Rectal smooth muscle tissue (tissue), 1 donor: ENCODE measurements at regions not wholly inside any gene's neighbourhood (a gene's known extent, or its start where the extent isn't known, plus 50 kb on each side); places are given as distances from the start of the nearest gene placed in this dataset.

Experiments
- H3K27ac ChIP-seq: one replicate; pipeline ENCODE4 v1.7.0; 2013; ENCODE audit warnings: low read depth, low read length, inconsistent platforms
- H3K27me3 ChIP-seq: one replicate; pipeline ENCODE4 v1.7.0; 2013; ENCODE audit warnings: low read length; ENCODE audit not compliant: control insufficient read depth, insufficient read depth
- H3K36me3 ChIP-seq: one replicate; pipeline ENCODE4 v1.7.0; 2013; ENCODE audit warnings: low read length; ENCODE audit not compliant: control insufficient read depth, insufficient read depth
- H3K4me1 ChIP-seq: one replicate; pipeline ENCODE4 v1.7.0; 2013; ENCODE audit warnings: low read length; ENCODE audit not compliant: control insufficient read depth, insufficient read depth
- H3K4me3 ChIP-seq: one replicate; pipeline ENCODE4 v1.7.0; 2013; ENCODE audit warnings: low read length
- H3K9ac ChIP-seq: one replicate; pipeline ENCODE4 v1.7.0; 2013; ENCODE audit warnings: low read length

DNA sequence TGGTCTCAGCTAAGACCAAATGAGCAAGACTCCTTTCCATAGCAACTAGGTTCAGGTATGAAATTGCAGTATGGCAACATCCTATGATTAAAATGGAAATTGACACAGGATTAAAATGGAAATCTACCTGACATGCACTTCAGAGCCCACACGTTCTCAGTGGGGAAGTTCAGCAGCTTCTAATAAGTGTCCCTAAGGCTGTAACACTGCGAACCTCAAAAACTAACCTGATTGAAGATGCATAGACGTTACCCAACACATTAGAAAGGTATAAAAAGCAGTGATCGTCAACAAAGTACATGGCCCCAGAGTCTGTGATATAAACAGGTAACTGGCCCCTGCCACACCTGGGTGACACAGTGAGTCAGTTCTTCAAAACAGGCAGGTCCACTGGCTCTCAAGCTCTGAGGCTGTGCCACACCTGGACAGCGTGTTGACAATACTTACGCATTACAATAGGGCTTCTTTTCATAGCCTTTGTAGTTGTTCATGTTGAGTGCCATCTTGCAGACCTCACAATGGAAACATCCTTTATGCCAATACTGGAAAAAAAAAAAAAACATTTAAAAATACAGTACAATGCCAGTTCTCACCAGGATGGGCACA, 274.9 kb upstream of the NEBL start:
- Histone ChIP-seq H3K9ac (no peak overlapping the region), H3K4me1 (no peaks in the 10 kb centered on the region), H3K27me3 (peaks cover 3% of the 10 kb centered on the region), H3K27ac (no peak overlapping the region), H3K36me3 (no peaks in the 10 kb centered on the region), H3K4me3 (no peak overlapping the region)

DNA sequence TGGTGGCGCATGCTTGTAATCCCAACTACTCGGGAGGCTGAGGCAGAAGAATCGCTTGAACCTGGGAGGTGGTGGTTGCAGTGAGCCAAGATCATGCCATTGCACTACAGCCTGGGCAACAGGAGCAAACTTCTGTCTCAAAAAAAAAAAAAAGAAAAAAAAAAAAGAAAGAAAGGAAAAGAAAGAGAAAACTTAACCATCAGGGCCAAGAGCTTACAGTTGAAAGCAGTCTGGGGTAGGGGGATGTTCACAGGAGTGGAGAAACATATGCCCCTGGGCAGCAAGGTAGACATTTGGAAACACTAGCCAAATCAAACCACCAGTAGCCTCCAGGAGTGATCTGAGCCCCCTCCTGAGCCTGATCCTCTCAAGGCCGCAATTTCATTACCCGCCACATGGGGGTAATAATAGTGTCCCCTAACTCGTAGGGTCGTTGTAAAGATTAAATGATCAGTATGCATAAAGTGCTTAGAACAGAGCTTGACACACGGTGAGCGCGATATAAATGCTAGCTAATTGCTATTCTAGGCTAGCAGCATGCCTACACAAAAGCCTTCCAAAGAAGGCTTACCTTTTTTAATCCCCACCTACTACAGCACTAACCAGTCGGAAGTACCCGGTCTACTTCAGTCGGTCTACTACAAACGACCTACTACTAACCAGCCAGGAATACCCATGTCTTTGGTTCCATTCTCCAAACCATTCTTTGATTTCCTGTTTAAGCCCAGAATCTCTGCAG, 274.3 kb upstream of the NEBL start:
- H3K27ac ChIP-seq: no peak overlapping the region
- no peak overlapping the region for H3K4me3 ChIP-seq
- H3K27me3 ChIP-seq: peaks cover 3% of the 10 kb centered on the region
- no peak overlapping the region for H3K9ac ChIP-seq
- H3K36me3 ChIP-seq: no peaks in the 10 kb centered on the region
- H3K4me1 ChIP-seq: no peaks in the 10 kb centered on the region

DNA sequence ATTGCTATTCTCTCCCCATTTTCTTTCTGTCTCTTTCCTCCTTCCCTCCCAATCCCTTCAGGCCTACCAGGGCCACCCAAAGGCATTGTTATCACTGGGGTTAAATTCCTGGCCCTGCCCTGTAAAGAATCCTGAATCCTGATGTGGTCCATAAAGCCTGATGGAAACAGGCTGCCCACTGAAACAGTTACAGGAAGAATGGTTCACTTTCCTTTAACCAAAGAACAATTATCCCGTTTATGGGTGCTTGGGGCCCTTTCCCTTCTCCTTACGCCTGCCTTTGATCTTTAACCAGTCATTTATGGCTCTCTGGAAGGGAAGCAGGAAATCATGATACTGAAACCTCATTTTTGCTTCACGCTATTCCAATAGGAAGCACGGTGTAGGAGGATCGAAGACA, 273.1 kb upstream of the NEBL start:
- no peak overlapping the region for H3K27ac ChIP-seq
- H3K9ac ChIP-seq: no peak overlapping the region
- H3K27me3 ChIP-seq: peaks cover 3% of the 10 kb centered on the region
- no peaks in the 10 kb centered on the region for H3K4me1 ChIP-seq
- H3K36me3 ChIP-seq: no peaks in the 10 kb centered on the region
- no peak overlapping the region for H3K4me3 ChIP-seq

DNA sequence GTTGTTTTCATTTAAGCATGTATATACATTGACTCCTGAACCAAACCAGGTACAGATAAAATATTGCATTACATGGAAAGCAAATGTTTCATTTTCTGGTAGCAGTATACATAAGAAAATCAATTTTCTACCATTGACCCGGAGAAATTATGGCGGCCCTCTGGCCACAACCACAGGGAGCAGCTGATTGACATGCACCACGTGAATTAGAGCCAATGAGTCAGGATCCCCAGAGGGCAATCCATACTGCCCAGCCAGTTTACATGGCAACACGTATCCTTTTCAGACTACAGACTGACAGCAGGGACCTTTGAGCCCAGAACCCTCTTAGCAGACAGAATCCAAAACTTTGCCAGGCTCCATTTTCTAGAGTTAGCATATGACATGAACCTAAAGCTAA, 272.2 kb upstream of the NEBL start:
- Histone ChIP-seq H3K4me3 (no peak overlapping the region), H3K27me3 (peaks cover 3% of the 10 kb centered on the region), H3K9ac (no peak overlapping the region), H3K36me3 (no peaks in the 10 kb centered on the region), H3K27ac (no peak overlapping the region), H3K4me1 (no peaks in the 10 kb centered on the region)

DNA sequence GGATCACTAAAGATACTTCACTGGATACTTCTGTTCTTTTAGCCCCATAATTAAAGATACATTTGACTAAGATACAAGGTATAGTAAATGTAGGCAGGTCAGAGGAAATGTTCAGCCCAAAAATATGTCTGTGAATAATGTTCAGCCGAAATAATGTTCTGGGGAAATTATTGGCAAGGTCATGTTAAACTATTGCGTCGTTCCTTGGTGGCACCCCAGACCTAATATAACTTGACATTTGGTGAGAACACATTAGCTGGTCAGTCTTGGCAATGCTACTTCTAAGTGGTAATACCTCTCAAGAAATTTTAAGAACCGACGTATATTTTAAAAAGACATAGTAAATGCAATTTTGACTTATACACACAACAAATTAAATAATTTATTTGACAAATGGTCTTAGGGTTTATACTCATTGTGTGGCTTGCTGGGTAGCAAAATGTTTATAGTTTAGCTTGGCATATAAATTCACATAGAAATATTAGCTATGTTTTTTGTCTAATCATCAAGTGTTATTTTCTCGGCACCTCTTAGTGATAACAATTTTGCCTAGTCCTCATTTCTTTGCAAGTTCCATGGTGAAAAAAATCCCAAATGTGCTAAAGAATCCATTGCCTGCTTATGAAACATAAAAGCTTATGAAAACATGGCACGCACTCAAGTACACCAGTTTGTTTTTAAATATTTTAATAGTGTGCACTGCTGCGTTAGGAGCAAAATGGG, 270.3 kb upstream of the NEBL start:
- Histone ChIP-seq H3K4me1 (no peaks in the 10 kb centered on the region), H3K9ac (no peak overlapping the region), H3K4me3 (no peak overlapping the region), H3K36me3 (no peaks in the 10 kb centered on the region), H3K27me3 (no peaks in the 10 kb centered on the region), H3K27ac (no peak overlapping the region)

DNA sequence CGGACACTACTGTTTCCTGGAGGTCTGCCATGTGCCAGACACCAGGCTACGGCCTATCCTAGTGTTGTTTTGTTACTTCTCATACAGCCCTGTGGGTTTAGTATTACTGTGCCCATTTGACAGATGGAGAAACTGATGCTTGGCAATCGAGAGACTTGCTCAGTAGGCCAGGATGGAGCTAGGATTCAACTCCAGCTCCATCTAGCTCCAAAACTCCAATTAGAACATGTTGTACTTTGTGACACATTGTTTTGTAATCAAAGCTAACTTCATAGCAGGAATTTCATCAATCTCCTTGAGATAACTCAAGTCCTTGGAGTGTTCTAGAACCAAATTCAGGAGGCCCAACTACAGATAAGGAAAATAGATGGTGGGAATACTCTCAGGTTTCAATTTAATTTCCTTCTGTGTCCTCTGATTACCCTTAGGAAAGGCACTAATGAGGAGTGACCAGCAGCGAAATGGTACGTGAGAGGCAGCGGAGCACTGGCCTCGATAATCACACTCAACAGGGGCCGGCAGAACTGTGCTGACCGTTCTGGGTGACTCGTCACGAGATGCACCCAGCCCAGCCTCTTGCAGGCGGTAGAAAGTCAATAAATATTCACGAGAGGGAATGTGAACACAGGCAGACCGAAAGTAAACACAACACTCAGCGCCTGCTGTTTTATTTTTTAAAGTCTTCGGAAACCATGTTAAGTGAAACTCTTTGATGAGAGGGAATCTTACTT, 269.6 kb upstream of the NEBL start:
- no peaks in the 10 kb centered on the region for H3K4me1 ChIP-seq
- H3K9ac ChIP-seq: no peak overlapping the region
- no peak overlapping the region for H3K4me3 ChIP-seq
- H3K27me3 ChIP-seq: no peaks in the 10 kb centered on the region
- H3K27ac ChIP-seq: no peak overlapping the region
- no peaks in the 10 kb centered on the region for H3K36me3 ChIP-seq

DNA sequence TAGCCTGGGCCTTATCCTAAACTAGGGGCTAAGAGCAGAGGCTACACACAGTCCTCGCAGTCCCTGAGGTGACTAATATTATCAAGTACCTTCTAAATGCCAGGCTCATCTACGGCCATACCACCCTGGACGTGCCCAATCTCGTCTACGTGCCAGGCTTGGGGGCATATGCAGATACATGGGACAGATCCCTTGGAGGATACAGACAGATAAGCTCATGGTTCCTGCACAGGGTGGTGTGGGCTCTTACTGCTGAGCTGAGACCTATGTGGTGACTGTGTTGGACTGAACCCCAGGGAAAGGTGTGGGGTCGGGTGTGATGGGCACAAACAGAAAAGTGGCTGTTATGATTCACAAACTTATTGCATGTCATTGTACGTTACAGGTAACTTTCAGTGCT, 268.4 kb upstream of the NEBL start:
- H3K4me3 ChIP-seq: no peak overlapping the region
- no peaks in the 10 kb centered on the region for H3K36me3 ChIP-seq
- no peak overlapping the region for H3K9ac ChIP-seq

DNA sequence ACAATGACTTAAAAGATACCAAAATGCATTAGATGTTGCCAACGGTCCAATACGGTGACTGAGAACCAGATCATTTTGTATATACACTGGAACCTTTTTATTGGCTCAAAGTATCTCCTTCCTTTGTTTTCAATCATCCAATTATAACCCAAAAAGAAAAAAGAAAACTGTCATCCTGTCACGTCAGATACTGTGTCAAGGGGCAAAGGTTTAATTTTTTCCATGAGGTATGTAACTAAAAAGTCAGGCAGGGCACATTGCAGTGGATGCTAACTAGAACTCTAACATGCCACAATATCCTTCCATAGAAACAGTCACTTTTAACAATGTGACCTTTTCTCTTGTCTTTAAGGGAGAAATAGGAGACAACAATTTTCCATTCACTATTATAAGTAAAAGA, 267.6 kb upstream of the NEBL start:
- no peak overlapping the region for H3K9ac ChIP-seq
- no peak overlapping the region for H3K27ac ChIP-seq
- no peaks in the 10 kb centered on the region for H3K27me3 ChIP-seq
- no peaks in the 10 kb centered on the region for H3K4me1 ChIP-seq
- no peak overlapping the region for H3K4me3 ChIP-seq
- no peaks in the 10 kb centered on the region for H3K36me3 ChIP-seq

More for the DNA sequence above, 268.4 kb upstream of the NEBL start:
- Histone ChIP-seq H3K27ac (no peak overlapping the region), H3K27me3 (no peaks in the 10 kb centered on the region), H3K4me1 (no peaks in the 10 kb centered on the region)

DNA sequence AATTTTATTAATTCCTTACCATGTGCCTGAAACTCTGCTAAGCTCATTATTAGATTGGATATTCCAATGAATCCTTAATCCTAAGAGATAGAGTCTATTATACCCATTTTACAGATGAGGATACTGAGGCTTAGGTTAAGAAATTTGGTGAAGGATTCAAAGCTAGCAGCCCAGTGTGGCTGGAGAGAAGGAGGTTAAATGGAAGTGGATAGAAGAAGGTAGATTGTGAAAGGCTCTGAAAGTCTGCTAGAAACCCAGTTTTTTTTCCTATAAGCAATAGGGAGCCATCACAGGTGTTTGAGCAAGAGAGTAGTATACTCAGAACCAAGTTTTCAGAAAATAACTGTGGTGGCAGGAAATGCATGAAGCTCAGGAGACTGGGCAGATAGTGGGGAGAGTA, 265.8 kb upstream of the NEBL start:
- Histone ChIP-seq H3K27ac (no peak overlapping the region), H3K27me3 (no peaks in the 10 kb centered on the region), H3K36me3 (no peaks in the 10 kb centered on the region), H3K9ac (no peak overlapping the region), H3K4me3 (no peak overlapping the region), H3K4me1 (no peaks in the 10 kb centered on the region)

DNA sequence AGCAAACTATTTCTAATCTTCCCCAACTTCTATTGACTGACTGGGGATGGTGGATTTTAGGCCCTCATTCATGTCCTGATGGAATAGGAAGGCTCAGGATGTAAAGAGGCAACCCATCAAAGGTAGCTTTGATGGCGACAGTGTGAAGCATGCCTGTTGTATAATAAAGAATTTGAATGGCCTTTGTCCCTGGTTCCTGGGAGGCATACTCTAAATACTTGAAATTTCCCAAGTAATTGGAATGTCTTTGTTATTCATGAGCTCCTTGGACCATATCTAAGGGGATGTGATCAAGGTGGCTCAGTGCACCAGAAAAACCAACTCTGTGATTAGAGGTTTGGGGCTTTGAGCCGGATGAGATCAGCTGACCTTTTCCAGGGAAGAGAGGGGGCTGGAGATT, 264.5 kb upstream of the NEBL start:
- H3K27ac ChIP-seq: no peak overlapping the region
- no peak overlapping the region for H3K4me3 ChIP-seq
- no peaks in the 10 kb centered on the region for H3K36me3 ChIP-seq
- no peak overlapping the region for H3K9ac ChIP-seq
- H3K4me1 ChIP-seq: no peaks in the 10 kb centered on the region
- H3K27me3 ChIP-seq: no peaks in the 10 kb centered on the region

DNA sequence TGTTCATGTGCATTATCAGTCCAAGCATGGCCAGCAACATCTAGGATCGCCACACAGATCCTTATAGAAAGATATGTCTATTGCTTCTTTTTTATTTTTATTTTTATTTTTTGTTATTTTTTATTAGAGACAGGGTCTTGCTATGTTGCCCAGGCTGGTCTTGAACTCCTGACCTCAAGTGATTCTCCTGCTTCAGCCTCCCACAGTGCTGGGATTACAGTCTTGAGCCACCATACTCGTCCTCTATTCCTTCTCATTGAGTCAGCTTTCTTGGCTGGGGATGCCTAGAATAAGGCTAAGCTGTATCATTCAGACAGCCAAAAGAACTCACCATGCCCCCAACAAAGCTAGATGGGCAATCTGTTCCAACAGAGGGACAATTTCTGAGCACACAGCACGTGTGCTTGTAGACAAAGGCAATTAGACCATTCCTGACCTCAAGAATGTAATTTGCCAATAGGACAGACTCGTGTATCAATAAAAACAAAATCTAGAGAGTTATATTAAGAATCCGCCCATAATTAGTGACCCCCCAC, 264.0 kb upstream of the NEBL start:
- Histone ChIP-seq H3K27ac (no peak overlapping the region), H3K36me3 (no peaks in the 10 kb centered on the region), H3K9ac (no peak overlapping the region), H3K4me1 (no peaks in the 10 kb centered on the region), H3K27me3 (no peaks in the 10 kb centered on the region), H3K4me3 (no peak overlapping the region)

DNA sequence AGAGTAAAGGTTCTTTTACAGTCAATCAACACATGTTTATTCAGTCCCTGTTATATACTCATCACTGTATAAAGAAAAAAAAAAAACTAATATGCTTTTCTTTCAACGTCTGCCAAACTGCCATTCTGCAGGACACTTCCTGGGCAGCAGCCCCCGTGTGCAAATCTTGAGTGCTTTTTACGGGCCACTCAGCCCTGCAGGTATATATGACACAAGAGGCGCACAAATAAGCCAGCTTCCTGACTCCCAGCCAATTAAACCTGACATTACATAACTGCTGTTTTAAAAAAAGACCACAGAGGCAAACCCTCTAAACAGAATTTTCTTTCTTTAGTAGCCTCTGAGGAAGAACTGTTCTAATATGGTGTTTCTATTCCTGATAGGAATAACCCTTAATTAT, 263.0 kb upstream of the NEBL start:
- H3K4me3 ChIP-seq: no peak overlapping the region
- no peaks in the 10 kb centered on the region for H3K4me1 ChIP-seq
- no peaks in the 10 kb centered on the region for H3K36me3 ChIP-seq
- H3K27me3 ChIP-seq: no peaks in the 10 kb centered on the region
- H3K9ac ChIP-seq: no peak overlapping the region
- no peak overlapping the region for H3K27ac ChIP-seq
